Nephron progenitor cell (in vitro differentiated cells): ENCODE measurements at regions not wholly inside any gene's neighbourhood (a gene's known extent, or its start where the extent isn't known, plus 50 kb on each side); places are given as distances from the start of the nearest gene placed in this dataset.

Experiments
- DNase-seq: peaks from one replicate; pipeline ENCODE4 v3.0.0; 2021
- H3K27ac Mint-ChIP-seq: 2 replicates; pipeline ENCODE4 v1.8.0; 2021; ENCODE audit warnings: mild to moderate bottlenecking, moderate library complexity, mixed read lengths
- H3K27me3 Mint-ChIP-seq: 2 replicates; pipeline ENCODE4 v1.8.0; 2021; ENCODE audit warnings: mild to moderate bottlenecking, low read depth, mixed read lengths; ENCODE audit not compliant: poor library complexity
- H3K36me3 Mint-ChIP-seq: 2 replicates; pipeline ENCODE4 v1.8.0; 2021; ENCODE audit warnings: low read depth, mixed read lengths
- H3K4me1 Mint-ChIP-seq: 2 replicates; pipeline ENCODE4 v1.8.0; 2021; ENCODE audit warnings: mixed read lengths
- H3K4me3 Mint-ChIP-seq: 2 replicates; pipeline ENCODE4 v1.8.0; 2021; ENCODE audit warnings: mild to moderate bottlenecking, moderate library complexity, mixed read lengths
- H3K9me3 Mint-ChIP-seq: 2 replicates; pipeline ENCODE4 v1.8.0; 2021; ENCODE audit warnings: mild to moderate bottlenecking, moderate library complexity, mixed read lengths
- CTCF ChIP-seq: fragments of 200-600 bp; sonication (generic); IDR thresholded peaks from 2 replicates; pipeline ENCODE4 v1.5.0; 2021; ENCODE audit warnings: antibody characterized with exemption

GRCh38 chr10:53140506-53140905 lies 367.9 kb upstream of the MBL2 start:
- Mint-ChIP-seq H3K27me3 (peaks cover 3% of the 10 kb centered on the region), H3K27ac (no peak overlapping the region), H3K4me3 (no peak overlapping the region), H3K36me3 (no peaks in the 10 kb centered on the region), H3K9me3 (peaks cover 4% of the 10 kb centered on the region), H3K4me1 (peaks cover 12% of the 10 kb centered on the region)
- DNase-seq: no peak
- no peak for TF ChIP-seq CTCF

- DNase-seq: no peak
- Mint-ChIP-seq H3K27ac (no peak overlapping the region), H3K36me3 (no peaks in the 10 kb centered on the region), H3K9me3 (no peaks in the 10 kb centered on the region), H3K4me3 (no peak overlapping the region), H3K4me1 (peaks cover 12% of the 10 kb centered on the region), H3K27me3 (no peaks in the 10 kb centered on the region)
- no peak for TF ChIP-seq CTCF
These were observed 363.3 kb upstream of the MBL2 start for GRCh38 chr10:53135897-53136253.

- Mint-ChIP-seq H3K4me3 (no peak overlapping the region), H3K9me3 (no peaks in the 10 kb centered on the region), H3K27ac (no peak overlapping the region), H3K27me3 (no peaks in the 10 kb centered on the region), H3K36me3 (no peaks in the 10 kb centered on the region), H3K4me1 (peaks cover 12% of the 10 kb centered on the region)
- no peak for DNase-seq
- TF ChIP-seq CTCF: no peak
These were observed 362.8 kb upstream of the MBL2 start for GRCh38 chr10:53135213-53135896.

GRCh38 chr10:53134050-53134449 lies 361.5 kb upstream of the MBL2 start:
- no peak overlapping the region for H3K27ac Mint-ChIP-seq
- H3K4me3 Mint-ChIP-seq: no peak overlapping the region
- DNase-seq: no peak
- H3K36me3 Mint-ChIP-seq: no peaks in the 10 kb centered on the region
- no peaks in the 10 kb centered on the region for H3K27me3 Mint-ChIP-seq
- no peaks in the 10 kb centered on the region for H3K9me3 Mint-ChIP-seq
- H3K4me1 Mint-ChIP-seq: peaks cover 3% of the 10 kb centered on the region
- no peak for TF ChIP-seq CTCF

DNA sequence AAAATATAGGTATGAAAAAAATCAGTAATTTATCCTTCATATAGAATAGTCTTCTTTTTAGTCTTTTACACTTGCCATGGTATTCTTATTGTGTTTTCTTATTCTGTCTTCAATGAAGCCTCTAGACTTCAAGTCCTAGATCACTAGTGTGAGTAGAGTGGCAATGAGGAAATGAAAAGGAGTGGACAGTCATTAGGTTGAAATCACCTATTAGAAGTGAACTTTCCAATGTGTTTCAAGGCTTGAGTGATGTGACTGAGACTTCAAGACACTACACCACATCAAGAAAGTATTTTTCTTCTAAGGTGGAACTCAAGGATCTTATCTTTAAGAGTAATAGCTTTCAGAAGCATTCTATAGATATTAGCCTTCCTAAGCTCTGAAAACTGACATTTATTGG lies 357.8 kb upstream of the MBL2 start:
- Mint-ChIP-seq H3K27me3 (no peaks in the 10 kb centered on the region), H3K9me3 (no peaks in the 10 kb centered on the region), H3K27ac (no peak overlapping the region), H3K4me1 (no peaks in the 10 kb centered on the region), H3K4me3 (no peak overlapping the region), H3K36me3 (no peaks in the 10 kb centered on the region)
- TF ChIP-seq CTCF: no peak
- no peak for DNase-seq

- Mint-ChIP-seq H3K27me3 (no peaks in the 10 kb centered on the region), H3K27ac (no peak overlapping the region), H3K9me3 (no peaks in the 10 kb centered on the region), H3K4me1 (peaks cover 5% of the 10 kb centered on the region), H3K4me3 (no peak overlapping the region), H3K36me3 (no peaks in the 10 kb centered on the region)
- no peak for TF ChIP-seq CTCF
- no peak for DNase-seq
These were observed 355.1 kb upstream of the MBL2 start for GRCh38 chr10:53127686-53128085.
